GM10266 (cell line): ENCODE measurements at regions not wholly inside any gene's neighbourhood (a gene's known extent, or its start where the extent isn't known, plus 50 kb on each side); places are given as distances from the start of the nearest gene placed in this dataset.

ENCODE experiments used
- DNase-seq: peaks from one replicate; pipeline ENCODE4 v3.0.0; 2012; ENCODE audit errors: extremely low spot score
- CTCF ChIP-seq: IDR thresholded peaks from 2 replicates; pipeline ENCODE4 v1.5.1; 2012; ENCODE audit warnings: mild to moderate bottlenecking, low read depth; ENCODE audit not compliant: control insufficient read depth, insufficient read depth; ENCODE audit errors: missing control alignments

DNA sequence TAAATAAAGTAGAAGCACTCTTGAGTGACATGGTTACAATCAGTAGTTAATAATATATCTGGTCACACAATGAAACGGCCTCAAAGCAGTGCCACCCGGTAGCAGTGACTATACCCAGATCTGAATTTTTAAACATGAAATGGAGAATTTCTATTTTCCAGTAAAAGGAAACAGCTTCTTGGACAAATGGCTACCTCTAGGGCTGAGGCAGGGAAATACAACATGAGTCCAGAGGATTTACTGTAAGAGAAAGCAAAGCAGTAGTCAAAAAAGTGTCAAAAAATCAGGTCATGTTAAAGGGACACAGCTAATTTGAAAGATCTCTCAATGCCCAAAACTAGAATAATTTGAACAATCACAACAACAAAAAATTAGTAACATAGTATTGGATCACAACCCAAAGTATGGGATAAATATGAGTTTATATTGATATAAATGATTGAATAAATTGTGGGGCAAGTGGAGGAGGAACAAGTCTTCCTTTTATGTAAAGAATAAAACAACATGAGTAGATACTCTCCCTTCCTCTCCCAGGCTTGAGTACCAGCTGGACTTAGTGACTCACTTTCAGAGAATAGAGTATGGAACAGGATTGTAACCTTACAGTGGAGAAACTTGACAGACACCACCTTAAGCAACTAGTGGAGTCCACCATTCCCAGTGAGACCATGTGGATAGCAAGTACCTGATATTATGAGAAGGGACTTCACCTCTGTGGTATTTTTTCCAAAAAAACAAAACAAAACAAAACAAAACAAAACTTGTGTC, 180.8 kb downstream of the MBD2 start:
- no peak for TF ChIP-seq CTCF
- DNase-seq, result no peak

DNA sequence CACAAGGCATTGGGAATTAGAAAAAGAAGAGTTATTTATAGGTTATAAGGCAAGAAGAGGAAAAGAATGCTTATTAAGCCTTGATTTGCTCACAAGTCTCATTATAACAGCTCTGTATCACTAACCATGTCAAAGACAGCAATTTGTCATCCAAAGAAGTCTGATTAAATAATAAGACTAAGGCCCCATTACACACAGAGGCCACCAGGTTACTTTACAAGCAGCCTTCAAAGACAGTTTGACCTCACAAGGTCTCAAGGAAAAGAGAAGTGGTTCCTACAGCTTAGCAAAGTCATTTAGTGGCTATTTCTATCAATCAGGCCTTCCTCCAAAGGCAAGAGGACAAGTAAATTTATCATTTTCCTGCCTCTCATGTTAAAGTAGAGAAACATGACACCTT, 188.5 kb downstream of the MBD2 start:
- TF ChIP-seq CTCF, result no peak
- no peak for DNase-seq

DNA sequence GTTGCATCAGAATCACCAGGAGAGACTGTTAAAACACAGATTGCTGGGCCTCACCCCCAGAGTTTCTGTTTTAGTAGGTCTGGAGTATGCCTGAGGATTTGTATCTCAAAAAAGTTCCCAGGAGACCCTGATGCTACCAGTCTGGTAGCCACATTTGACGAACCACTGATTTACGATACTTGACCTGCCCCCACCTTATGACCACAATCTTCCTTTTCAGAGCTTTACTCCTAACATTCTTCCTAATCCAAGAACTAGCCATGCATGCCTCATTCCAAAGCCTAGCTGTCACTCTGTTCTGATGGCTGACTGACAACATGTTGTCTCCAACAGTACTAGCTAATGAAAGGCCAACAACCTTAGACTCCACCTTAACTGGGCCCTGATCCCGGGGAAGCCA, 191.4 kb downstream of the MBD2 start:
- TF ChIP-seq CTCF, result no peak
- DNase-seq, result no peak

GRCh38 chr18:54032412-54032811, 192.1 kb downstream of the MBD2 start:
- TF ChIP-seq CTCF, result no peak
- DNase-seq, result no peak

GRCh38 chr18:54031243-54031642, 193.2 kb downstream of the MBD2 start:
- no peak for TF ChIP-seq CTCF

DNA sequence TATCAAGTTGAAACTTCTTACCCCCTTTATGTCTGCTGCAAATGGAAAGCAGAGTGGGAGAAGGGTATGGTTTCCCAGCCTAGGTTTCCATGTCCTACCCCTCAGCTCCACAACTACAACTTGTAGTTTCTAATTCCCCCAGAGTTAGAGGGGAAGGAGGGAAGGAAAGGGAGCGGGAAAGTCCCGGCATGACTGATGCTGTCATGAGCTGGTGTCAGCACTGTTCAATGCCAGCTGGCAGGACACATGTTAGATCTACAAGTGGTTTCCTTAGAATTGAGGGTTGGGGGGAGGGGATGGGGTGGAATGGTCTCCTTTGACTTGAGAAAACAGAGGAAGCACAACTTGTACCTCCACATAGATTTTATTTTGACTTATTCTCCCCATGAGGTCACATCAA, 194.0 kb downstream of the MBD2 start:
- no peak for TF ChIP-seq CTCF
- no peak for DNase-seq

More at GRCh38 chr18:54031243-54031642, 193.2 kb downstream of the MBD2 start:
- DNase-seq, result no peak

GRCh38 chr18:54023471-54023870, 201.0 kb downstream of the MBD2 start:
- TF ChIP-seq CTCF, result no peak
- no peak for DNase-seq
